Thyroid gland (tissue), 4 donors: ENCODE measurements at regions not wholly inside any gene's neighbourhood (a gene's known extent, or its start where the extent isn't known, plus 50 kb on each side); places are given as distances from the start of the nearest gene placed in this dataset.

Experiments used
- DNase-seq, 2 donors: peaks; one replicate each; pipeline ENCODE4 v3.0.0-alpha.2; 2019
- H3K27ac ChIP-seq, 3 donors: fragments of 200-600 bp; sonication (generic); 1 replicate in 2 of 3; 2 replicates in 1 of 3; pipeline ENCODE4 v1.5.1; 2016 to 2019; ENCODE audit warnings: mild to moderate bottlenecking in 1 of 3, moderate library complexity in 1 of 3
- H3K27me3 ChIP-seq: fragments of 200-600 bp; sonication (generic); one replicate; pipeline ENCODE4 v1.5.1; 2019
- H3K36me3 ChIP-seq, 2 donors: fragments of 200-600 bp; sonication (generic); one replicate each; pipeline ENCODE4 v1.5.1; 2016 to 2019
- H3K4me1 ChIP-seq, 2 donors: fragments of 200-600 bp; sonication (generic); one replicate each; pipeline ENCODE4 v1.5.1; 2017 to 2019
- H3K4me3 ChIP-seq, 3 donors: fragments of 200-600 bp; sonication (generic); replicated peaks in 1 of 3; 1 replicate in 2 of 3; 2 replicates in 1 of 3; pipeline ENCODE4 v1.5.1; 2016; ENCODE audit warnings: mild to moderate bottlenecking in 1 of 3
- H3K9me3 ChIP-seq: fragments of 200-600 bp; sonication (generic); one replicate; pipeline ENCODE4 v1.5.1; 2017
- CTCF ChIP-seq, 6 experiments: fragments of 200-600 bp in 3 of 6; fragments of 450-650 bp in 3 of 6; sonication (generic) in 3 of 6; IDR thresholded peaks; one replicate each; pipeline ENCODE4 v1.5.1; 2016 to 2019; ENCODE audit warnings: antibody characterized with exemption in 6 of 6, mild to moderate bottlenecking in 2 of 6, inconsistent platforms in 1 of 6, moderate library complexity in 1 of 6
- POLR2A ChIP-seq, 2 donors: fragments of 450-650 bp; IDR thresholded peaks; one replicate each; pipeline ENCODE4 v1.6.1; 2017; ENCODE audit warnings: antibody characterized with exemption in 2 of 2, mild to moderate bottlenecking in 2 of 2, moderate library complexity in 1 of 2
- WGBS, 2 donors: methylation state at CpG; one replicate each; pipeline ENCODE4 v1.1.5; 2017; 5-methylcytosine and 5-hydroxymethylcytosine counted together
- intact Hi-C: fragments of 100-400 bp; cut with DNase I; formaldehyde crosslinking; loops from one replicate; pipeline ENCODE4 v1.15.1; 2023

- intact Hi-C loops = no loop called here
- H3K4me1 ChIP-seq = no peaks in the 10 kb centered on the region
- DNase-seq = no peak
- H3K9me3 ChIP-seq = no peaks in the 10 kb centered on the region
- 81 to 89% methylated on average over 2 of the region's 2 CpGs for WGBS, 2 donors
- no peaks in the 10 kb centered on the region for H3K27me3 ChIP-seq
- H3K36me3 ChIP-seq = no peaks in the 10 kb centered on the region
- TF ChIP-seq CTCF (IDR thresholded peaks at IDR 0.05) (no peak), POLR2A (IDR thresholded peaks at IDR 0.05) (no peak)
- no peak overlapping the region for H3K27ac ChIP-seq
- no peak overlapping the region for H3K4me3 ChIP-seq
Measured at GRCh38 chr12:127162307-127162706, 1104.7 kb upstream of the TMEM132C start.

GRCh38 chr12:127162902-127163301 lies 1104.1 kb upstream of the TMEM132C start:
- intact Hi-C loops = no loop called here
- DNase-seq = no peak
- peak overlapping the region in 1 of 3 donors; percentile 19 for H3K27ac ChIP-seq
- no peaks in the 10 kb centered on the region for H3K4me1 ChIP-seq
- H3K27me3 ChIP-seq = no peaks in the 10 kb centered on the region
- no peaks in the 10 kb centered on the region for H3K9me3 ChIP-seq
- WGBS, 2 donors = 28 to 33% methylated on average over 1 of the region's 1 CpG
- no peaks in the 10 kb centered on the region for H3K36me3 ChIP-seq
- no peak overlapping the region for H3K4me3 ChIP-seq
- TF ChIP-seq CTCF (IDR thresholded peaks at IDR 0.05) = no peak
- TF ChIP-seq POLR2A (IDR thresholded peaks at IDR 0.05) = no peak

- no peaks in the 10 kb centered on the region for H3K4me1 ChIP-seq
- DNase-seq = peak; percentile 89 to 91
- no peak for TF ChIP-seq CTCF (IDR thresholded peaks at IDR 0.05)
- TF ChIP-seq POLR2A (IDR thresholded peaks at IDR 0.05) = peak in 1 of 2 donors; percentile 52
- intact Hi-C loops = no loop called here
- 8 to 12% methylated on average over 51 to 55 of the region's 69 CpGs for WGBS, 2 donors
- no peaks in the 10 kb centered on the region for H3K9me3 ChIP-seq
- peak overlapping the region in 2 of 3 donors; percentile 25 to 56 for H3K4me3 ChIP-seq
- no peaks in the 10 kb centered on the region for H3K27me3 ChIP-seq
- H3K36me3 ChIP-seq = no peaks in the 10 kb centered on the region
- H3K27ac ChIP-seq = peak overlapping the region; percentile 66 to 95 (median 73)
Measured at GRCh38 chr12:127165567-127166392, 1101.2 kb upstream of the TMEM132C start.

GRCh38 chr12:127169321-127170181 lies 1097.4 kb upstream of the TMEM132C start:
- DNase-seq = no peak
- H3K27me3 ChIP-seq = no peaks in the 10 kb centered on the region
- H3K36me3 ChIP-seq = no peaks in the 10 kb centered on the region
- no peak for TF ChIP-seq CTCF (IDR thresholded peaks at IDR 0.05)
- no peak for TF ChIP-seq POLR2A (IDR thresholded peaks at IDR 0.05)
- no peak overlapping the region for H3K27ac ChIP-seq
- no peak overlapping the region for H3K4me3 ChIP-seq
- no peaks in the 10 kb centered on the region for H3K9me3 ChIP-seq
- intact Hi-C loops = no loop called here
- H3K4me1 ChIP-seq = no peaks in the 10 kb centered on the region
- 84% methylated on average over 15 of the region's 15 CpGs for WGBS, 2 donors
